Adrenal gland (tissue), 5 donors: ENCODE measurements at regions not wholly inside any gene's neighbourhood (a gene's known extent, or its start where the extent isn't known, plus 50 kb on each side); places are given as distances from the start of the nearest gene placed in this dataset.

Source experiments
- CTCF ChIP-seq, 6 experiments: fragments of 450-650 bp in 4 of 6; fragments of 200-600 bp in 2 of 6; sonication (generic) in 1 of 6; IDR thresholded peaks; 1 replicate in 5 of 6; 2 replicates in 1 of 6; pipeline versions ENCODE4 v1.5.1 to v1.8.0; 2016 to 2021; ENCODE audit warnings: antibody characterized with exemption in 6 of 6, mild to moderate bottlenecking in 2 of 6, moderate library complexity in 1 of 6
- POLR2A ChIP-seq, 2 donors: fragments of 450-650 bp; IDR thresholded peaks; one replicate each; pipeline ENCODE4 v1.6.1; 2017; ENCODE audit warnings: antibody characterized with exemption in 2 of 2, mild to moderate bottlenecking in 2 of 2, moderate library complexity in 1 of 2
- donor health status: DM: no; HTN: no; CAD: no.

DNA sequence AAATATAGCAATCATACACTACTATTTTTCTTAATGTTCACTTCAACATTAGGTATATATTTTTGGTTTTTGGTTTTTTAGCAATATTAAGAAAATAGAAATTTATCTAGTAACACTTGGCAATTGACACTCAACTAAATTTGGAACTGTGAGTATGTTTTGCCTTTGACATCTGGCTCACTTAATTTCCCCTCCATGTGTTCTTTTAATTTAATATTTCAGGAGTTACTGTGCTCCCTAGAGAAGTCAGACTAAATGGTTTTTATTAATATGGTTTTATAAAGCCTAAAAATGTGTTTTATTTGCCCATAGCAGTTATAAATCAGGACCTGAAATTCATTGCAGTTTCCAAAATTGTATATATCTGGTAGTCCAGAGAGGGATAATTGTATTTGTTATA lies 175.3 kb upstream of the AVPR1A start:
- no peak for TF ChIP-seq POLR2A (IDR thresholded peaks at IDR 0.05)
- no peak for TF ChIP-seq CTCF (IDR thresholded peaks at IDR 0.05)
